ENCODE measurements at regions not wholly inside any gene's neighbourhood (a gene's known extent, or its start where the extent isn't known, plus 50 kb on each side); places are given as distances from the start of the nearest gene placed in this dataset.

GRCh38 chrX:112254896-112255295 is 172.3 kb upstream of the TRPC5 start:
- TF ChIP-seq FOXK2 (IDR thresholded peaks at IDR 0.05) (no peak), ELF4 (IDR thresholded peaks at IDR 0.05) (no peak), CTBP1 (IDR thresholded peaks at IDR 0.05; ENCODE audit: borderline replicate concordance) (no peak), TARDBP (IDR thresholded peaks at IDR 0.05) (no peak), LEF1 (IDR thresholded peaks at IDR 0.05; ENCODE audit: borderline replicate concordance) (no peak), SUZ12 (IDR thresholded peaks at IDR 0.05) (no peak), FOXM1 (IDR thresholded peaks at IDR 0.05; ENCODE audit: borderline replicate concordance) (no peak), HDGF (IDR thresholded peaks at IDR 0.05; ENCODE audit: borderline replicate concordance) (no peak), FOXA1 (IDR thresholded peaks at IDR 0.05) (no peak), ARNT (IDR thresholded peaks at IDR 0.05) (no peak), BHLHE40 (IDR thresholded peaks at IDR 0.05; ENCODE audit: borderline replicate concordance) (no peak)

All from HEK293T (cell line).